ENCODE measurements at regions not wholly inside any gene's neighbourhood (a gene's known extent, or its start where the extent isn't known, plus 50 kb on each side); places are given as distances from the start of the nearest gene placed in this dataset.
A peak's percentile ranks its signal among the peaks of the same experiment; 100 is the strongest.

DNA sequence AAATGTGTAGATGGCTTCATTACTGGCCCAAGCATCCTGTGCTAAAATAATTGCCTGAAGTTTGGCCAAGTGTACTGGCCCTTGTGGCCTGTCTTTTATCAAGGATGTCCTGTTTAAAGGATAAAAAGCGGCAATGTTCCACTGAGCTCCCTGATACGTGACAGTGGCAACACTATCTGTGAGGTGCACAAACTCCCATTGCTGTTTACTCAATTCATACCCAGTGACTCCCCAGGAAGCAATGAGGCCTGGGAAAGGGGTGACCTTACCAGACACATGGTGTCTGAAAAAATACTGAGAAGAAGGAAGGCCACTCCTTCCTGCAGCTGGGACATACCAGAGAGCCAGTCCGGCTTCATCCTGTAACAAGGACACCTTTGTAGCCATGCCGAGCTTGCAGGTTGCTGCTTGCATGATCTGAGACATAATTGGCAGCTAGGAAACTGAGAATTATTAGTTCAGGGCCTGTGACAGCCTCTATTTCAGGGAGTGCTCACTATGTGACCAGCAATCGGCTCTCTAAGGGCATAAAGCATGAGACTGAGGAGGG is 198.5 kb upstream of the LRATD1 start:
- peak; percentile 48 to 95 (median 52) for ATAC-seq
- Histone ChIP-seq H3K4me1 (no peaks in the 10 kb centered on the region), H3K36me3 (no peaks in the 10 kb centered on the region), H3K9me3 (no peaks in the 10 kb centered on the region), H3K27ac (no peak overlapping the region), H3K4me3 (no peak overlapping the region), H3K27me3 (no peaks in the 10 kb centered on the region)
- 70% methylated on average over 2 of the region's 5 CpGs for WGBS (ENCODE audit: insufficient coverage, low coverage, low lambda C conversion rate, missing lambda C conversion rate)
- intact Hi-C loops (cut with DNase I), result no loop called here
- no peak for DNase-seq
- TF ChIP-seq, protein P1, sequence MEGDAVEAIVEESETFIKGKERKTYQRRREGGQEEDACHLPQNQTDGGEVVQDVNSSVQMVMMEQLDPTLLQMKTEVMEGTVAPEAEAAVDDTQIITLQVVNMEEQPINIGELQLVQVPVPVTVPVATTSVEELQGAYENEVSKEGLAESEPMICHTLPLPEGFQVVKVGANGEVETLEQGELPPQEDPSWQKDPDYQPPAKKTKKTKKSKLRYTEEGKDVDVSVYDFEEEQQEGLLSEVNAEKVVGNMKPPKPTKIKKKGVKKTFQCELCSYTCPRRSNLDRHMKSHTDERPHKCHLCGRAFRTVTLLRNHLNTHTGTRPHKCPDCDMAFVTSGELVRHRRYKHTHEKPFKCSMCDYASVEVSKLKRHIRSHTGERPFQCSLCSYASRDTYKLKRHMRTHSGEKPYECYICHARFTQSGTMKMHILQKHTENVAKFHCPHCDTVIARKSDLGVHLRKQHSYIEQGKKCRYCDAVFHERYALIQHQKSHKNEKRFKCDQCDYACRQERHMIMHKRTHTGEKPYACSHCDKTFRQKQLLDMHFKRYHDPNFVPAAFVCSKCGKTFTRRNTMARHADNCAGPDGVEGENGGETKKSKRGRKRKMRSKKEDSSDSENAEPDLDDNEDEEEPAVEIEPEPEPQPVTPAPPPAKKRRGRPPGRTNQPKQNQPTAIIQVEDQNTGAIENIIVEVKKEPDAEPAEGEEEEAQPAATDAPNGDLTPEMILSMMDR (IDR thresholded peaks at IDR 0.05), result no peak
- no peak for TF ChIP-seq POLR2A (IDR thresholded peaks at IDR 0.05)

DNA sequence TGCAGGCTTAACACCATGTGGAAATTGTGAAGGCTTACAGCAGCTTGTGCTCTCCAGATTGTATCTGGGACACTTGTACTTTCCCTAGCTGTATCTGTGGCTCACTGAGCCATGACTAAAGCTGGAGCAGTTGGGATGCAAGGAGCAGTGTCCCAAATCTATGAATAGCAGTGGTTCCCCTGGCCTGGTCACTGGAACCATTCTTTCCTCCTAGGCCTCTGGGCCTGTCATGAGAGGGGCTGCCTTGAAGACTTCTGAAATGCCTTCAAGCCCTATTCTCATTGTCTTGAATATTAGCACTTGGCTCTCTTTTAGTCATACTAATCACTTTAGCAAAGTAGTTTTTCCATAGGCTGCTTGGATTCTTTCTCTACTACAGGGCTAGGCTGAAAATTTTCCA is 186.8 kb upstream of the LRATD1 start:
- Histone ChIP-seq H3K36me3 (no peaks in the 10 kb centered on the region), H3K27me3 (no peaks in the 10 kb centered on the region), H3K9me3 (no peaks in the 10 kb centered on the region), H3K4me1 (no peaks in the 10 kb centered on the region), H3K27ac (no peak overlapping the region), H3K4me3 (no peak overlapping the region)
- DNase-seq, result no peak
- TF ChIP-seq, protein P1 (IDR thresholded peaks at IDR 0.05), result no peak
- no peak for TF ChIP-seq POLR2A (IDR thresholded peaks at IDR 0.05)
- intact Hi-C loops (cut with DNase I), result no loop called here
- no peak for ATAC-seq

DNA sequence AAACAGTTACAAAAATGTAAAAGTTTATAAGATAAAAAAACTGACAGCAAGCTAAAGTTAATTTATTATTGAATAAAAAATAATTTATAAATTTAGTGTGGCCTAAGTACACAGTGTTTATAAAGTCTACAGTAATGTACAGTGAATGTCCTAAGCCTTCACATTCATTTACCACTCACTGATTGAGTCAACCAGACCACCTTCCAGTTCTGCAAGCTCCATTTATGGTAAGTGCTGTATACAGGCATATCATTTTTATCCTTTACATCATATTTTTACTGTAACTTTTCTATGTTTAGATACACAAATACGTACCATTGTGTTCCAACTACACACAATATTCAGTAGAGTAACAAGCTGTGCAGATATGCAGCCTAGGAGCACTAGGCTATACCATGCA is 184.2 kb upstream of the LRATD1 start:
- intact Hi-C loops (cut with DNase I), result no loop called here
- 27% methylated on average over 1 of the region's 1 CpG for WGBS (ENCODE audit: insufficient coverage, low coverage, low lambda C conversion rate, missing lambda C conversion rate)

DNA sequence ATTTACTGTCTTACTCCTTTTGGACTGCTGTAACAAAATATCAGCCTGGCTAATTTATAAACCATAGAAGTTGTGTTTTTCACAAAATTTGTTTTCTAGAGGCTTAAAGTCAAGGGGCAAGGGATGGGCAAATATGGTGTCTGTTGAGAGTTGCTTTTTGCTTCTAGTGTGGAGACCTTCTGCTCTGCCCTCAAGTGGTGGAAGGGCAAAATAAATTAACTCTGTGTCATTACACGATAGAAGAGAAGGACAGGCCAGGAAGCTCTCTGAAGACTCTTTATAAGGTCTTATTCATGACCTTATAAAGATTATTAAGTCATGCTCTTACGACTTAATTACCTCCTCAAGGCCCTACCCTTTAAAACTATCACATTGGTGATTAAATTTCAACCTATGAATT is 181.2 kb upstream of the LRATD1 start:
- ATAC-seq (peak in 1 of 4 donors; percentile 33), DNase-seq (no peak)
- WGBS (ENCODE audit: insufficient coverage, low coverage, low lambda C conversion rate, missing lambda C conversion rate), result 36% methylated on average over 2 of the region's 2 CpGs
- intact Hi-C loops (cut with DNase I), result no loop called here
- Histone ChIP-seq H3K9me3 (no peaks in the 10 kb centered on the region), H3K36me3 (no peaks in the 10 kb centered on the region), H3K27ac (no peak overlapping the region), H3K4me1 (no peaks in the 10 kb centered on the region), H3K27me3 (no peaks in the 10 kb centered on the region), H3K4me3 (no peak overlapping the region)
- TF ChIP-seq, protein P1 (IDR thresholded peaks at IDR 0.05), result peak in 1 of 4 donors; percentile 31
- no peak for TF ChIP-seq POLR2A (IDR thresholded peaks at IDR 0.05)

More for the DNA sequence above, 184.2 kb upstream of the LRATD1 start:
- DNase-seq, result no peak
- no peak overlapping the region for H3K27ac ChIP-seq
- H3K4me3 ChIP-seq, result no peak overlapping the region
- TF ChIP-seq POLR2A (IDR thresholded peaks at IDR 0.05), result no peak
- TF ChIP-seq, protein P1 (IDR thresholded peaks at IDR 0.05), result no peak
- H3K36me3 ChIP-seq, result no peaks in the 10 kb centered on the region
- H3K4me1 ChIP-seq, result no peaks in the 10 kb centered on the region
- no peak for ATAC-seq
- H3K27me3 ChIP-seq, result no peaks in the 10 kb centered on the region
- no peaks in the 10 kb centered on the region for H3K9me3 ChIP-seq

DNA sequence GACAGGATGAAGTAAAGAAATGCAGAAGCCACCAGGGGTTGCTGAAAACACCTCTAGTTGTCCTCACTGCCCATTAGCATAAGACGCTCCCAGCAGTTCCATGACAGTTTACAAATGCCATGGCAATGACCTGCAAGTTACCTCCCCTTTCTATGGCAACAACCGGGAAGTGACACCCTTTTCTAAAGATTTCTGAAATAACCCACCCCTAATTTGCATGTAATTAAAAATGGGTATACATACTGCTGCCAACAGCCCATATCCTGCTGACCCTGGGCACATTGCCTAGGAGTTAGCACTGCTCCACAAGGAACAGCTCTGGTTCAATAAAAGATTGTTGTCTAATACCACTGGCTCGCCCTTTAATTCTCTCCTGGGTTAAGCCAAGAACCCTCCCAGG is 178.3 kb upstream of the LRATD1 start:
- intact Hi-C loops (cut with DNase I), result no loop called here
- Histone ChIP-seq H3K27ac (no peak overlapping the region), H3K4me1 (no peaks in the 10 kb centered on the region), H3K27me3 (no peaks in the 10 kb centered on the region), H3K4me3 (no peak overlapping the region), H3K9me3 (no peaks in the 10 kb centered on the region), H3K36me3 (no peaks in the 10 kb centered on the region)
- TF ChIP-seq, protein P1 (IDR thresholded peaks at IDR 0.05), result no peak
- TF ChIP-seq POLR2A (IDR thresholded peaks at IDR 0.05), result no peak
- 60% methylated on average over 3 of the region's 3 CpGs for WGBS (ENCODE audit: insufficient coverage, low coverage, low lambda C conversion rate, missing lambda C conversion rate)
- DNase-seq (no peak), ATAC-seq (no peak)

All from right lobe of liver (tissue), 6 donors.